ENCODE measurements at regions not wholly inside any gene's neighbourhood (a gene's known extent, or its start where the extent isn't known, plus 50 kb on each side); places are given as distances from the start of the nearest gene placed in this dataset.

DNA sequence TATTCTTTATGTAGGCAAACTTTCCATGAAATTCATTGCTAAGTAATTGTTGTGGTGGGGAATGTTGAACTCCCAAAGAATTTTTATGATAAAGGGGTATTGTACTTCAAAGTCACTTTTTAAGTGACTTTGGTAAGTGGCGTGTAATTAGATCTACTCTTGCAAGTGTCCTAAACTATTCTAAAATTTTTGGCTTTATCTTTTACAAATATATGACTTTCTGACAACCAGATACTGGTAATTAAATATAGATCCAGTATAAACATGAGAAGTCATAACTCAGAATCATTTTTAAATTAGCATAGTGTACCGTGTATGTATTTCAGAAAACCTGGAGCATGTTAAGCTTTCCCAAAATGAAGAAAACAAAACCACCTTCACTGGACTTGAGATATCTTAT lies 84.7 kb upstream of the HGF start:
- TF ChIP-seq CTCF (conservative IDR thresholded peaks at IDR 0.05; ENCODE audit: low read length) (no peak), EZH2phosphoT487 (IDR thresholded peaks at IDR 0.05; ENCODE audit: borderline replicate concordance, low read depth, low read length) (no peak)
